ENCODE measurements at regions not wholly inside any gene's neighbourhood (a gene's known extent, or its start where the extent isn't known, plus 50 kb on each side); places are given as distances from the start of the nearest gene placed in this dataset.
"Not testable (repeated sequence)": the region's sequence is repeated elsewhere in the genome, so short reads cannot be mapped to it uniquely, and the experiment has no call there.

DNA sequence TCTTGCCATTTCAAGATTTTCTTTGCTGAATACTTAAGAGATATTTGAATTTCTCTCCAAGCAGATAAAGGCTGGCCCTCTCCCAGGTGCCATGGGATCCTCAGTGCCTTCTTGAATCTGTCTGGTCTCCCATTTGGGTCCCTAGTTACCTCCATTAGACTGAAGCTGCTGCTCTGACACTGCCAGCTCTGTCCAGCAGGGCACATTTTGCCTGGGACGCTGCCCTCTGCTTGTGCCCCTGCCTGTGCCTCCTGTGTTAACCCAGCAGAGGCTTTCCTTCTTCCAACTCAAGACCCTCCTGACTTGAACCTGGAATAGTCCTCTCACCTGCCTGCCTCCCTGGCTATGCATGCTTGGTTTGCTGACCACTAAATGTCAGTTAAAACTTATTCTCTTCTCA lies 406.3 kb downstream of the BUD13 start:
- H3K27me3 Mint-ChIP-seq (ENCODE audit: insufficient read depth, low read depth, poor library complexity), result no peaks in the 10 kb centered on the region
- H3K9me3 Mint-ChIP-seq, result peaks cover 17% of the 10 kb centered on the region; the same call in 2 of the 3 replicates
- Histone ChIP-seq H3K4me3 (no peak overlapping the region), H3K4me1 (ENCODE audit: insufficient read depth) (peaks cover 20% of the 10 kb centered on the region), H3K27ac (ENCODE audit: low read depth) (no peak overlapping the region), H4K20me1 (replicated peaks; ENCODE audit: insufficient read depth) (0 out of 2 replicates have a peak, but pooled peaks cover 3% of the 10 kb centered on the region), H3K36me3 (ENCODE audit: insufficient read depth) (no peaks in the 10 kb centered on the region), H3F3A (replicated peaks; ENCODE audit: low read depth) (no peaks in the 10 kb centered on the region), H3K9me2 (ENCODE audit: insufficient read depth) (no peaks in the 10 kb centered on the region), H3K27me3 (ENCODE audit: insufficient read depth) (no peaks in the 10 kb centered on the region), H2AFZ (no peak overlapping the region), H3K79me2 (replicated peaks; ENCODE audit: insufficient read depth) (0 out of 2 replicates have a peak, but pooled peaks cover 3% of the 10 kb centered on the region), H3K4me2 (peak overlapping the region; percentile 66; the same call in 1 of the 2 replicates)
- DNase-seq (ENCODE audit: low spot score) (no peak), ATAC-seq (peak; percentile 70)
- H3K4me1 Mint-ChIP-seq, result peaks cover 21% of the 10 kb centered on the region
- TF ChIP-seq, protein P1, sequence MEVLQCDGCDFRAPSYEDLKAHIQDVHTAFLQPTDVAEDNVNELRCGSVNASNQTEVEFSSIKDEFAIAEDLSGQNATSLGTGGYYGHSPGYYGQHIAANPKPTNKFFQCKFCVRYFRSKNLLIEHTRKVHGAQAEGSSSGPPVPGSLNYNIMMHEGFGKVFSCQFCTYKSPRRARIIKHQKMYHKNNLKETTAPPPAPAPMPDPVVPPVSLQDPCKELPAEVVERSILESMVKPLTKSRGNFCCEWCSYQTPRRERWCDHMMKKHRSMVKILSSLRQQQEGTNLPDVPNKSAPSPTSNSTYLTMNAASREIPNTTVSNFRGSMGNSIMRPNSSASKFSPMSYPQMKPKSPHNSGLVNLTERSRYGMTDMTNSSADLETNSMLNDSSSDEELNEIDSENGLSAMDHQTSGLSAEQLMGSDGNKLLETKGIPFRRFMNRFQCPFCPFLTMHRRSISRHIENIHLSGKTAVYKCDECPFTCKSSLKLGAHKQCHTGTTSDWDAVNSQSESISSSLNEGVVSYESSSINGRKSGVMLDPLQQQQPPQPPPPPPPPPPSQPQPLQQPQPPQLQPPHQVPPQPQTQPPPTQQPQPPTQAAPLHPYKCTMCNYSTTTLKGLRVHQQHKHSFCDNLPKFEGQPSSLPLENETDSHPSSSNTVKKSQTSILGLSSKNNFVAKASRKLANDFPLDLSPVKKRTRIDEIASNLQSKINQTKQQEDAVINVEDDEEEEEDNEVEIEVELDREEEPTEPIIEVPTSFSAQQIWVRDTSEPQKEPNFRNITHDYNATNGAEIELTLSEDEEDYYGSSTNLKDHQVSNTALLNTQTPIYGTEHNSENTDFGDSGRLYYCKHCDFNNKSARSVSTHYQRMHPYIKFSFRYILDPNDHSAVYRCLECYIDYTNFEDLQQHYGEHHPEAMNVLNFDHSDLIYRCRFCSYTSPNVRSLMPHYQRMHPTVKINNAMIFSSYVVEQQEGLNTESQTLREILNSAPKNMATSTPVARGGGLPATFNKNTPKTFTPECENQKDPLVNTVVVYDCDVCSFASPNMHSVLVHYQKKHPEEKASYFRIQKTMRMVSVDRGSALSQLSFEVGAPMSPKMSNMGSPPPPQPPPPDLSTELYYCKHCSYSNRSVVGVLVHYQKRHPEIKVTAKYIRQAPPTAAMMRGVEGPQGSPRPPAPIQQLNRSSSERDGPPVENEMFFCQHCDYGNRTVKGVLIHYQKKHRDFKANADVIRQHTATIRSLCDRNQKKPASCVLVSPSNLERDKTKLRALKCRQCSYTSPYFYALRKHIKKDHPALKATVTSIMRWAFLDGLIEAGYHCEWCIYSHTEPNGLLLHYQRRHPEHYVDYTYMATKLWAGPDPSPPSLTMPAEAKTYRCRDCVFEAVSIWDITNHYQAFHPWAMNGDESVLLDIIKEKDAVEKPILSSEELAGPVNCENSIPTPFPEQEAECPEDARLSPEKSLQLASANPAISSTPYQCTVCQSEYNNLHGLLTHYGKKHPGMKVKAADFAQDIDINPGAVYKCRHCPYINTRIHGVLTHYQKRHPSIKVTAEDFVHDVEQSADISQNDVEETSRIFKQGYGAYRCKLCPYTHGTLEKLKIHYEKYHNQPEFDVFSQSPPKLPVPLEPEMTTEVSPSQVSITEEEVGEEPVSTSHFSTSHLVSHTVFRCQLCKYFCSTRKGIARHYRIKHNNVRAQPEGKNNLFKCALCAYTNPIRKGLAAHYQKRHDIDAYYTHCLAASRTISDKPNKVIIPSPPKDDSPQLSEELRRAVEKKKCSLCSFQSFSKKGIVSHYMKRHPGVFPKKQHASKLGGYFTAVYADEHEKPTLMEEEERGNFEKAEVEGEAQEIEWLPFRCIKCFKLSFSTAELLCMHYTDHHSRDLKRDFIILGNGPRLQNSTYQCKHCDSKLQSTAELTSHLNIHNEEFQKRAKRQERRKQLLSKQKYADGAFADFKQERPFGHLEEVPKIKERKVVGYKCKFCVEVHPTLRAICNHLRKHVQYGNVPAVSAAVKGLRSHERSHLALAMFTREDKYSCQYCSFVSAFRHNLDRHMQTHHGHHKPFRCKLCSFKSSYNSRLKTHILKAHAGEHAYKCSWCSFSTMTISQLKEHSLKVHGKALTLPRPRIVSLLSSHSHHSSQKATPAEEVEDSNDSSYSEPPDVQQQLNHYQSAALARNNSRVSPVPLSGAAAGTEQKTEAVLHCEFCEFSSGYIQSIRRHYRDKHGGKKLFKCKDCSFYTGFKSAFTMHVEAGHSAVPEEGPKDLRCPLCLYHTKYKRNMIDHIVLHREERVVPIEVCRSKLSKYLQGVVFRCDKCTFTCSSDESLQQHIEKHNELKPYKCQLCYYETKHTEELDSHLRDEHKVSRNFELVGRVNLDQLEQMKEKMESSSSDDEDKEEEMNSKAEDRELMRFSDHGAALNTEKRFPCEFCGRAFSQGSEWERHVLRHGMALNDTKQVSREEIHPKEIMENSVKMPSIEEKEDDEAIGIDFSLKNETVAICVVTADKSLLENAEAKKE (CRISPR knock-in tag; IDR thresholded peaks at IDR 0.05), result no peak
- TF ChIP-seq, protein P2, sequence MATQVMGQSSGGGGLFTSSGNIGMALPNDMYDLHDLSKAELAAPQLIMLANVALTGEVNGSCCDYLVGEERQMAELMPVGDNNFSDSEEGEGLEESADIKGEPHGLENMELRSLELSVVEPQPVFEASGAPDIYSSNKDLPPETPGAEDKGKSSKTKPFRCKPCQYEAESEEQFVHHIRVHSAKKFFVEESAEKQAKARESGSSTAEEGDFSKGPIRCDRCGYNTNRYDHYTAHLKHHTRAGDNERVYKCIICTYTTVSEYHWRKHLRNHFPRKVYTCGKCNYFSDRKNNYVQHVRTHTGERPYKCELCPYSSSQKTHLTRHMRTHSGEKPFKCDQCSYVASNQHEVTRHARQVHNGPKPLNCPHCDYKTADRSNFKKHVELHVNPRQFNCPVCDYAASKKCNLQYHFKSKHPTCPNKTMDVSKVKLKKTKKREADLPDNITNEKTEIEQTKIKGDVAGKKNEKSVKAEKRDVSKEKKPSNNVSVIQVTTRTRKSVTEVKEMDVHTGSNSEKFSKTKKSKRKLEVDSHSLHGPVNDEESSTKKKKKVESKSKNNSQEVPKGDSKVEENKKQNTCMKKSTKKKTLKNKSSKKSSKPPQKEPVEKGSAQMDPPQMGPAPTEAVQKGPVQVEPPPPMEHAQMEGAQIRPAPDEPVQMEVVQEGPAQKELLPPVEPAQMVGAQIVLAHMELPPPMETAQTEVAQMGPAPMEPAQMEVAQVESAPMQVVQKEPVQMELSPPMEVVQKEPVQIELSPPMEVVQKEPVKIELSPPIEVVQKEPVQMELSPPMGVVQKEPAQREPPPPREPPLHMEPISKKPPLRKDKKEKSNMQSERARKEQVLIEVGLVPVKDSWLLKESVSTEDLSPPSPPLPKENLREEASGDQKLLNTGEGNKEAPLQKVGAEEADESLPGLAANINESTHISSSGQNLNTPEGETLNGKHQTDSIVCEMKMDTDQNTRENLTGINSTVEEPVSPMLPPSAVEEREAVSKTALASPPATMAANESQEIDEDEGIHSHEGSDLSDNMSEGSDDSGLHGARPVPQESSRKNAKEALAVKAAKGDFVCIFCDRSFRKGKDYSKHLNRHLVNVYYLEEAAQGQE (IDR thresholded peaks at IDR 0.05; ENCODE audit: unreplicated experiment), result no peak
- TF ChIP-seq, protein P3, sequence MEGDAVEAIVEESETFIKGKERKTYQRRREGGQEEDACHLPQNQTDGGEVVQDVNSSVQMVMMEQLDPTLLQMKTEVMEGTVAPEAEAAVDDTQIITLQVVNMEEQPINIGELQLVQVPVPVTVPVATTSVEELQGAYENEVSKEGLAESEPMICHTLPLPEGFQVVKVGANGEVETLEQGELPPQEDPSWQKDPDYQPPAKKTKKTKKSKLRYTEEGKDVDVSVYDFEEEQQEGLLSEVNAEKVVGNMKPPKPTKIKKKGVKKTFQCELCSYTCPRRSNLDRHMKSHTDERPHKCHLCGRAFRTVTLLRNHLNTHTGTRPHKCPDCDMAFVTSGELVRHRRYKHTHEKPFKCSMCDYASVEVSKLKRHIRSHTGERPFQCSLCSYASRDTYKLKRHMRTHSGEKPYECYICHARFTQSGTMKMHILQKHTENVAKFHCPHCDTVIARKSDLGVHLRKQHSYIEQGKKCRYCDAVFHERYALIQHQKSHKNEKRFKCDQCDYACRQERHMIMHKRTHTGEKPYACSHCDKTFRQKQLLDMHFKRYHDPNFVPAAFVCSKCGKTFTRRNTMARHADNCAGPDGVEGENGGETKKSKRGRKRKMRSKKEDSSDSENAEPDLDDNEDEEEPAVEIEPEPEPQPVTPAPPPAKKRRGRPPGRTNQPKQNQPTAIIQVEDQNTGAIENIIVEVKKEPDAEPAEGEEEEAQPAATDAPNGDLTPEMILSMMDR (conservative IDR thresholded peaks at IDR 0.05; ENCODE audit: low read depth in 2 of 2), result 0 out of 4 replicates have a peak, but pooled peaks of 1 of the 2 experiments have one; percentile 17
- H3K4me3 Mint-ChIP-seq, result no peak overlapping the region
- H3K36me3 Mint-ChIP-seq (ENCODE audit: low read depth), result peaks cover 14% of the 10 kb centered on the region
- no peak overlapping the region for H3K27ac Mint-ChIP-seq

DNA sequence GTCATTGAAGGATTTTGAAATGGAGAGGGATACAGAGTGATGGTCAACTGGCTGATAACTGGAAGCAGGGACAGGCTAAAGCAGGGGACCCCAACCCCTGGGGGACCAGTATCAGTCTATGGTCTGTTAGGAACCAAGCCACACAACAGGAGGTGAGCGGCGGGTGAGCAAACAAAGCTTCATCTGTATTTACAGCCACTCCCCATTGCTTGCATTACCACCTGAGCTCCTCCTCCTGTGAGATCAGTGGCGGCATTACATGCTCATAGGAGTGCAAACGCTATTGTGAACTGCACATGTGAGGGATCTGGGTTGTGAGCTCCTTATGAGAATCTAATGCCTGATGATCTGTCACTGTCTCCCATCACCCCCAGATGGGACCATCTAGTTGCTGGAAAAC lies 407.9 kb downstream of the BUD13 start:
- not testable (repeated sequence) for H3K36me3 ChIP-seq (ENCODE audit: insufficient read depth); ATAC-seq; H3K9me2 ChIP-seq (ENCODE audit: insufficient read depth); H3K27ac ChIP-seq (ENCODE audit: low read depth); H3K4me3 ChIP-seq; H4K20me1 ChIP-seq (replicated peaks; ENCODE audit: insufficient read depth); DNase-seq (ENCODE audit: low spot score); H3K27me3 ChIP-seq (ENCODE audit: insufficient read depth); H3F3A ChIP-seq (replicated peaks; ENCODE audit: low read depth); H3K27me3 Mint-ChIP-seq (ENCODE audit: insufficient read depth, low read depth, poor library complexity); H3K4me2 ChIP-seq; H2AFZ ChIP-seq; H3K27ac Mint-ChIP-seq; H3K4me3 Mint-ChIP-seq; H3K79me2 ChIP-seq (replicated peaks; ENCODE audit: insufficient read depth)
- peaks cover 22% of the 10 kb centered on the region for H3K4me1 ChIP-seq (ENCODE audit: insufficient read depth)
- peaks cover 14% of the 10 kb centered on the region for H3K36me3 Mint-ChIP-seq (ENCODE audit: low read depth)
- peaks cover 23% of the 10 kb centered on the region for H3K4me1 Mint-ChIP-seq
- H3K9me3 Mint-ChIP-seq, result peaks cover 17% of the 10 kb centered on the region; the same call in 2 of the 3 replicates
